ENCODE measurements at regions not wholly inside any gene's neighbourhood (a gene's known extent, or its start where the extent isn't known, plus 50 kb on each side); places are given as distances from the start of the nearest gene placed in this dataset.

DNA sequence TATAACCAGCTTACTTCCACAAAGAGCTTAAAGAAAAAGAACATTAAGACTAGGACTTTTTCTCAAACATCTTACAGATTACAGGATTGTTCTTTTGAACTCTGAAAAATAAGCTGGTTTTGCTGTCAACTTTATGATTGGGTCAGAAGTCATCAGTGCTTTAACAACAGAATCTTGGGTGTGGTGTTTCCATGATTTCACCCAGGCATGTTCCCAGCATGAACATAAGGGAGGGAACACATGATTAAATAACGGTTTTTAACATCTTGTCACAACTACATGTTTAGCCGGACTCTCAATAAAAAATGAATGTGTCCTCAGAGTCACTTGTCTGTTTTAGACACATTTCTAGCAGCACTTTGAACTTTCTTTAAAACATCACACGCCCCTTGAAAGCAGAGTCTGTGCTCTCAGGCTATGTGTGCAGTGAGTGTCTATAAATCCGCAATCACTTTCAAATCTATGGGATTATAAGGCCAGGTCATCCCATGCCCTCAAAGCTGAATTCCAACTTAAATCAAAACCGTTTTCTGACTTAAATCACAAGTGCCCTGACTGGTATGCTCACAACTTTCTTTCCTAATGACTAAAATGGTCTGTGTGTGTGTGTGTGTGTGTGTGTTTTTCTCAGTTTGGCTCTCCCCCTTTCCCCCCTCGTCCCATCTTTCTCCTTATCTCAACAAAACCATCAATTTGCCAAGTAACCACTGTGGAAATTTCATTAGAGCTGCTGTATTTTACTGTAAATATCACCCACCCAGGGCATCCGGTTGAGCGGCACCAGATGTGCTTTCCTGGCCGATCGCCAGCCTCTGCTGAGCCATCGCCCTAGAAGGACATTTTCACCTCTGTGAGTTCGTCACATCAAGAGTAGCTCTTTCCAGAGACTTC is 216.8 kb upstream of the DTNBP1 start:
- no peak overlapping the region for H3K4me3 ChIP-seq (ENCODE audit: low read depth, low read length)
- no peak for DNase-seq (ENCODE audit: low read depth)
- TF ChIP-seq, protein P1, sequence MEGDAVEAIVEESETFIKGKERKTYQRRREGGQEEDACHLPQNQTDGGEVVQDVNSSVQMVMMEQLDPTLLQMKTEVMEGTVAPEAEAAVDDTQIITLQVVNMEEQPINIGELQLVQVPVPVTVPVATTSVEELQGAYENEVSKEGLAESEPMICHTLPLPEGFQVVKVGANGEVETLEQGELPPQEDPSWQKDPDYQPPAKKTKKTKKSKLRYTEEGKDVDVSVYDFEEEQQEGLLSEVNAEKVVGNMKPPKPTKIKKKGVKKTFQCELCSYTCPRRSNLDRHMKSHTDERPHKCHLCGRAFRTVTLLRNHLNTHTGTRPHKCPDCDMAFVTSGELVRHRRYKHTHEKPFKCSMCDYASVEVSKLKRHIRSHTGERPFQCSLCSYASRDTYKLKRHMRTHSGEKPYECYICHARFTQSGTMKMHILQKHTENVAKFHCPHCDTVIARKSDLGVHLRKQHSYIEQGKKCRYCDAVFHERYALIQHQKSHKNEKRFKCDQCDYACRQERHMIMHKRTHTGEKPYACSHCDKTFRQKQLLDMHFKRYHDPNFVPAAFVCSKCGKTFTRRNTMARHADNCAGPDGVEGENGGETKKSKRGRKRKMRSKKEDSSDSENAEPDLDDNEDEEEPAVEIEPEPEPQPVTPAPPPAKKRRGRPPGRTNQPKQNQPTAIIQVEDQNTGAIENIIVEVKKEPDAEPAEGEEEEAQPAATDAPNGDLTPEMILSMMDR (IDR thresholded peaks at IDR 0.05; ENCODE audit: control insufficient read depth, extremely low read depth, insufficient read depth) = no peak

DNA sequence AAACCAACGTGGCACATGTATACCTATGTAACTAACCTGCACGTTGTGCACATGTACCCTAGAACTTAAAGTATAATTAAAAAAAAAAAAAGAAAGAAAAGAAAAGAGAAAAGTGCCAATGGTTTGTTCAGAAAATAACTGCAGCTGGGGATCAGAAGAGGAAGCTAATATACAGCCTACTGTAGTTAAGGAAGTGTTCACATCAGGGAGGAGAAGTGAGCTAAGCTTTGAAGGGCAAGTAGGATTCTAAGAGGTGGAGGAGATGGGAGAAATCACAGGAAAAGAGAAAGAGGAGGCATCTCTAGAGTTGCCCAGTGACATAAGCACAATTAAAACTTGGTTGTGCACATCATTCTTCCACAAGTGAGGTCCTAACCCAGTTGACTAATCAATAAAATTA is 214.4 kb upstream of the DTNBP1 start:
- TF ChIP-seq, protein P1 (IDR thresholded peaks at IDR 0.05; ENCODE audit: control insufficient read depth, extremely low read depth, insufficient read depth) = no peak
- no peak overlapping the region for H3K4me3 ChIP-seq (ENCODE audit: low read depth, low read length)
- DNase-seq (ENCODE audit: low read depth) = no peak

DNA sequence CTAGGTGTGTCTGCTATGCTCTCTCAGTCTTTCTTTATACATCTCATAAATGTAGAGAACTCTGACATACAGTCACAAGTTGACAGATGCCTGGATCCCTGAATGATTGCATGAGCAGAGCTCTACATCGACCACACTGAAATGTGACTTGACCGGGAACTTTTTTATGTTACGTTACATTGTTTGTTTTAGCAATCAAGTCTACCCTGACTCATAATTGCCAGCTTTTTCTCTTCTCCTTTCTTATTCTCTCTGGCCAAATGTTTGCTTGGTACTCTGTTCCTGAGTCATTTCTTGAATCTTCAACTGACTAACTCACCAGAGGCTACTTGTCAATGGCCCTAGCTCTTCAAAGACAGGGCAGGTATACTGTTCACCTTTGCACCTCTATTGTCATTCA is 213.6 kb upstream of the DTNBP1 start:
- TF ChIP-seq, protein P1 (IDR thresholded peaks at IDR 0.05; ENCODE audit: control insufficient read depth, extremely low read depth, insufficient read depth) = no peak
- no peak for DNase-seq (ENCODE audit: low read depth)
- H3K4me3 ChIP-seq (ENCODE audit: low read depth, low read length) = no peak overlapping the region

DNA sequence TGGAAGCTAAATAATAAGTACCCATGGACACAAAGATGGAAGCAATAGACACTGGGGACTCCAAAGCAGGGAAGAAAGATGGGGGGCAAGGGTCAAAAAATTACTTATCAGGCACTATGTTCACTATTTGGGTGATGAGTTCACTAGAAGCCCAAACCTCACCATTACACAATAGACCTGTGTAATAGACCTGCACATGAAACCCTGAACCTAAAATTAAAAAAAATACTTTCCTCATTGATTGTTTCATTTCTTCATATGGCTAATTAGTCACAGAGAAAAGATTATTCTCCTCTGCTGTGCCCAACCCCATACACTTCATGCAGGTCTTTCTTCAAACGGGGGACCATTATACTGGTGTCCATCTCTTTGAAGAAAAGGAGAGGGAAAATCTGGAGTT is 213.0 kb upstream of the DTNBP1 start:
- H3K4me3 ChIP-seq (ENCODE audit: low read depth, low read length) = no peak overlapping the region
- DNase-seq (ENCODE audit: low read depth) = no peak
- TF ChIP-seq, protein P1 (IDR thresholded peaks at IDR 0.05; ENCODE audit: control insufficient read depth, extremely low read depth, insufficient read depth) = no peak

DNA sequence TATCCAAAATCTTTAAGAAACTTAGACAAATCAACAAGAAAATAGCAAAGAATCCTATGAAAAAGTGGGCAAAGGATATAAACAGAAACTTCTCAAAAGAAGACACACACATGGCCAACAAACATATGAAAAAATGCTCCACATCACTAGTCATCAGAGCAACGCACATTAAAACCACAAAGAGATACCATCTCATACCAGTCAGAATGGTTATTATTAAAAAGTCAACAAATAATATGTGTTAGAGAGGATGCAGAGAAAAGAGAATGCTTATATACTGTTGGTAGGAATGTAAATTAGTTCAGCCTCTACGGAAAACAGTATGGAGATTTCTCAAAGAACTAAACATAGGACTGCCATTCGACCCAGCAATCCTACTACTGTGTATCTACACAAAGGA is 212.0 kb upstream of the DTNBP1 start:
- TF ChIP-seq, protein P1 (IDR thresholded peaks at IDR 0.05; ENCODE audit: control insufficient read depth, extremely low read depth, insufficient read depth) = no peak
- no peak for DNase-seq (ENCODE audit: low read depth)
- H3K4me3 ChIP-seq (ENCODE audit: low read depth, low read length) = no peak overlapping the region

DNA sequence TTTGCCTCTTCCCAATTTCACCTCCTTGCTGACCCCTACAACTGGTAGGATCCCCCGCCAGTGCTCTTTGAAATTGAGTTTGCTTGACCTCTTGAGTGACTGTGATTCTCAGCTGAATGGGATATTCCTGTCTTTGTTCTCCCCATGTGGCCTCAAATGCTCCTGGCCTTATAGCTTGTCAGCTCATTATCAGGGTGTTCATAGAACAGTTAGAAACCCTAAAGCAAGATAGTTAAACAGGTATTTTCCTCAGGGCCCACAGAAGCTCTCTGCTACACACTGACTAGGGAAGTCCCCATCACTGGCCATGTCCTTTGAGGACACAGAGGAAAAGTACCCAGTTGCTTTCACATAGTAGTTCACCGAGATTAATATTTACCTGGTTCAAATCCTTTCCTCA is 211.5 kb upstream of the DTNBP1 start:
- no peak for DNase-seq (ENCODE audit: low read depth)
- TF ChIP-seq, protein P1 (IDR thresholded peaks at IDR 0.05; ENCODE audit: control insufficient read depth, extremely low read depth, insufficient read depth) = no peak
- H3K4me3 ChIP-seq (ENCODE audit: low read depth, low read length) = no peak overlapping the region

Measured in LNCaP clone FGC (cell line).